IPS-NIHi7 (cell line): ENCODE measurements at regions not wholly inside any gene's neighbourhood (a gene's known extent, or its start where the extent isn't known, plus 50 kb on each side); places are given as distances from the start of the nearest gene placed in this dataset.

Experiments
- DNase-seq: peaks from one replicate; pipeline ENCODE4 v3.0.0; 2012; ENCODE audit warnings: mixed read lengths; ENCODE audit errors: extremely low spot score

GRCh38 chr4:114361249-114361648, 237.4 kb upstream of the UGT8 start:
- DNase-seq: no peak

- peak; percentile 49 for DNase-seq
Measured at GRCh38 chr4:114364857-114365256, 233.8 kb upstream of the UGT8 start.

- DNase-seq: no peak
Measured at GRCh38 chr4:114365591-114365990, 233.0 kb upstream of the UGT8 start.

- no peak for DNase-seq
Measured at GRCh38 chr4:114366368-114366767, 232.2 kb upstream of the UGT8 start.

DNA sequence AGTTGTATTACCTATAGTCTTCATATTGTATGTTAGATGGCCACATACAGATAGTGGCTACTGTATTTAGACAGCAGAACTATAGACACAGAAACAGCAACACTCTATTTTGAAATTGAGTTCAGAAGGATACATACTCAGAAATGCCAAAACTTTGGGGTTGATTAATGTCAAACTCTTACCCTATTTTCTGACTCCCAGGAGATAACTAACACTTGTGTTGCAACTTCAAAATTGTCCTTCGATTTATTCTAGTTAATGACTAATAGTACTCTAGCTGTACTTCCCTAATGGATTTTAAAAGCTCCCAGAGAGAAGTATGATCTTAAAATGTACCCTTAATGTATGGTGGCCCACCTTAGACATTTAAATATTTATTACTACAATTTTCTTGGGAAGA, 229.9 kb upstream of the UGT8 start:
- DNase-seq: no peak

DNA sequence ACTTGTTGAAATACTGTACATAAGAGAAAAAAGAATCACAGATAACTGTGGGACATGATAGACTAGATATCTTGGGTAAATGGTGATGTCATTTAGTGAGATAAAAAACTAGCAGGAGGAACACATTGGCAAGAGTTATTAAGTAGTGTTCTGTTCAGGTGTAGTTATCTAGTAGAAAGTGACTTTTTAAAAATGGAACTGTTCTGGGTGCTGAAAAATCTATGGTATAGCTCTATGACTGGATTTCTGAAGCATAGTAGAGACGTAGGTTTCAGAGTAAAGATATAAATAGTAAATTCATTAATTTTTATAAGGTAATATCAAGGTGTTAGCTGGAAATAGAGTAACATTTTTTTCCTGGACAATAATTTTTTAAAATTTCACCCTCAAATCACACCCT, 225.1 kb upstream of the UGT8 start:
- DNase-seq: no peak

GRCh38 chr4:114378305-114378903, 220.2 kb upstream of the UGT8 start:
- DNase-seq: no peak

- no peak for DNase-seq
Measured at GRCh38 chr4:114383067-114383466, 215.5 kb upstream of the UGT8 start.

DNA sequence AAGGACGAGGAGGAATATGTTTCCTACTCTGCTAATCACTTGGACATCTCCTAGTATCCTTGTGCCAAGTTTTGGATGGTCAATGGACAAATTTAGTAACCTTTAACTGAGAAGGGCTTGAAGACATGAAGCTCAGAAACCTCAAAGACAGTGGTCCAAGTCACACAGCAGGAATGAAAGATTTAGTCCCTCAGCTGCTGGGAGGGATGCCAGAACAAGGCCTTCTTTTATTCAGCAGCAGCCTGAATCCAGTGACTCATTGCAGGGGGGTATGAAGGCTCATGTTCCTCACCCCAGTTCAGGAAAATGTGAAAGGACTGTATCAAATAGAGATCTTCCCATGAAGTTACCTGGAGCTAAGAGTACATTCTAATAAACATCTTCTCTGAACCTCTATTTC, 214.9 kb upstream of the UGT8 start:
- DNase-seq: no peak

GRCh38 chr4:114384629-114385028, 214.0 kb upstream of the UGT8 start:
- DNase-seq: no peak

GRCh38 chr4:114385195-114385985, 213.2 kb upstream of the UGT8 start:
- no peak for DNase-seq

GRCh38 chr4:114386637-114387233, 211.9 kb upstream of the UGT8 start:
- DNase-seq: peak; percentile 18

GRCh38 chr4:114389070-114389685, 209.4 kb upstream of the UGT8 start:
- no peak for DNase-seq

DNA sequence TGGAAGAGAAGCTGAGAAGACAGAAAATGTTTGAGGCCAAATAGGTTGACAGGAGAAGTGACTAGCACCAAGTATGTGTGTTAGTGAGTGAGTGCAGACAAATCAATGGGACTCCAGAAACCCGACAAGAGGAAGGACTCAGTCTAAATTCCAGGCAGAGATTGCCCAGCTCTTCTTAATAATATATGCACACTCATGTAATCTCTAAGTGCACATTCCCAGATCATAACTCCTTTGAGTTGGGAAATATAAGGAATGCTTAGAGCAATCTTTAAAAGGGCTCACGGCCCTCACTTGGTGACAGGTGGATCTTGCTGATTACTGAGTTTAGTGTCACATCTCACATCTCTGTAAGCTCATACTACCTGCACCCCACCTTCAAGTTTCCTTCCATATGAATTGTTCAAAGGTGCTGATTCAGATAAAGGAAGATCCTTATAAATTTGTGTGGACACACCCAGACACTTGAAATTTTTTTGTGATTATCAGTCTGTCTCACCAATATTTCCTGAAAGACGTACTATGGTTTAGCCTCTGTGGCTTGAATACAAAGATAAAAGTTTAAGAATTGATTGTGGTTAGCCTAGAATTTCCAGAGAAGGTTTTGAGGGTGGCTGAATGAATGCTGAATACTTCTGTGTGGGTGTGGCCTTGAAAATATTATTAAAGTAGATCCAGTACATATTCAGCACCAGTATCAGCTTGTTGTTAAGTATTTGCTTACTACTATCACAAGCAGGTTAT, 205.1 kb upstream of the UGT8 start:
- DNase-seq: no peak

DNA sequence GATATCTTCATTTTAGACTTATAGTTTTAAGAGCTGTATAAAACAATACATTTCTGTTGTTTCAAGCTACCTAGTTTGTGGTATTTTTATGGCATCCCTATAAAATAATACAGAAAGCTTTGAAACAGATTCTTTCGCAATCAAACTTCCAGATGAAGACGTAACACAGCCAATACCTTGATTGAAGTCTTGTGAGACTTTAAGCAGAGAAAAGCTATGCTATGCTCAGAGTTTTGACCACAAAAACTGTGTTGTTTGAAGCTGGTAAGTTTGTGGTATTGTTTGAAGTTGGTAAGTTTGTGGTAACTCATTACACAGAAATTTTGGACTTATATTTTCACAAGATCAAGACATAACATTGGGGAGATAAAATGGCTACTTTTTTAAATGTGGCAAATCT, 201.8 kb upstream of the UGT8 start:
- no peak for DNase-seq

DNA sequence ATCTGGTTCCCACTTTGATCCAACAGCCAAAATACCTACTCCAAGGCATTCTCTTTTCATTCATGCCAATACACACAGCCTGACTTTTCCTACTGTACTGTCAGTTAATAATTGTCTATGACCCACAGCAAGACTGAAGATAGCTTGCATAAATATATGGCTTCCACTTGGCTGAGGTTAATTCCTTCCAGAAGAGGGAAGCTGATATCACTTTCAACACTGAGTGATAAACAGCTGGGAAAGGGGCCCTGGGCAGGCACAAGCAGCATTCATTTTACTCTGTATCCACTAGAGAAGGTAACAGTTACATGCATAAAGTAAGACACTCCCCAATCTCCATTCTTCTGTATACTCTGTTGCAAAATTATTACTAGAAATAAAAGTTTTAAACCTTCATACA, 200.2 kb upstream of the UGT8 start:
- DNase-seq: no peak

GRCh38 chr4:114399105-114399504, 199.5 kb upstream of the UGT8 start:
- DNase-seq: peak; percentile 36

DNA sequence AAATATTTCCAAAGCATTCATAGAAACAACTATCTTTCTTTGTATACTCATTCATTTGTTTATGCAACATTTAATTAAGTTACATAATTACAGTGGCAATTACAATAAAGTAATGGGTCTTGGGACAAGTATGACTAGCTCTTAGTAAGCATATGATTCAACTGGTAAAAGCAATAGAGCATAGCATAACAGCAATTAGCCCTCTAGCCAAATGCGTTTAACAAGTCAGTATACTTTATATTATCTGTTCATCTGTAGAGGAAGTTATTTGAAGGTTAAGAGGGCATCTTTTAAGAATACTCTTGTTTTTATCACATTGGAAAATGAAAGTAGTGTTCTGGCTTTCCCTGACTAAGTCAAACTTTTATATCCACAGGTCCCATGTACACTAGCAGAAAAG, 198.1 kb upstream of the UGT8 start:
- DNase-seq: no peak

DNA sequence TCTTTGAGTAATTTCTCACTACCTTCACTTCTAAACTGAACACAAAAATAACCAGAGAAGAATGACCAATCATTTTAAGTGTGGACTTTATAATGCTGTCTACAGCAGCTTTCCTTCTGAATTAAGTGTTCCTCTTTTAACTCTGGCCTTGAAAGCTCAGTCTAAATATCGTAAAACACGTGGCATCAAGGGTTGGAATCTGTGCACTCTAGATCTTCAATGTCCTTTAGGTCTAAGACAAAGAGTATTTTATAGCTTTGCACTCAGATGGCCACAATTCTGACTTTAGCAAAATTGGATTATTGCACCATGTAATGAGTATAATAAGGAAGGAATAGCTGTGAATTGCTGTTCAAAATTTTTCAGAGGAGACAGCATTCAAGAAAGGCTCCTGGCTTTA, 197.1 kb upstream of the UGT8 start:
- DNase-seq: no peak

DNA sequence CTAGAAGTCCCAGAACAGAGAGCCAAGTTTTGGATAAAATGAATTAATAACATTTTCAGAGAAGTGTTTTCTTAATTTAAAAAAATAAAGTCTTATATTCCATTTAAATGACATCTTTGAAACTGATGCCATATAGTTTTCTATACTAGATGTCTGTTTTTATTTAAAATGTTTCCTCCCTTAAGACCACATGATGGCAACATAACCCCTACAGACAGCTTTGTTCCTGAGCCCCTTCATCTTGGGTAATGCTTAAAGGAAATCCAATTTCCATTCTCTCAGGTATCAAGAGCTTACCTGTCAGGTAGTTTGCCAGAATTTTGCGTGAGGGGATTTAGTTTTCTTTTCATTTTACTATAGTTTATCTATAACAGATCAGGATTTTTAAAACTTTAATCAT, 181.4 kb upstream of the UGT8 start:
- DNase-seq: peak; percentile 58

DNA sequence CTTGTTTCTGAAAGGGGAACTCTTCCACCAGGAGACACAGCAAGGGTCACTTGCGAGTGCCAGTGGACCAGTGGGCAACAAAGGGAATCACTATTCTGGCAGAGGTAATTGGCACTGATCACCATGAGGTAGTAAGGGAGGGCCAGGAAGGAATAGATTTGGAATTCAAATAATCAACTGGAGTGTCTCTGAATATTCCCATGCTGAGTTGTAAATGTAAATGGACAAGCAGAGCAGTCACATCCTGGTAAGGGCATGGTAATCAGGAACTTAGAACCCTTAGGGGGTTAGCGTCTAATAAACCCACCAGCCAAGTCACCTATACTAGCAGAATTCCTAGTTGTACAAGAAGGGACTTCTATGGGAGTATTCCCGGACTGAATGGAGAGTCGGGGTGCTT, 178.5 kb upstream of the UGT8 start:
- DNase-seq: no peak

GRCh38 chr4:114423582-114423981, 175.0 kb upstream of the UGT8 start:
- no peak for DNase-seq
